Sciatic nerve (tissue), 2 donors: ENCODE measurements at regions not wholly inside any gene's neighbourhood (a gene's known extent, or its start where the extent isn't known, plus 50 kb on each side); places are given as distances from the start of the nearest gene placed in this dataset.

ENCODE experiments used
- ATAC-seq: fragments of 200-7000 bp; cut with Tn5 transposase; one replicate; pipeline ENCODE4 v1.9.1; 2020; ENCODE audit warnings: mild to moderate bottlenecking, moderate library complexity
- DNase-seq: peaks from one replicate; pipeline ENCODE4 v3.0.0-alpha.2; 2020; ENCODE audit warnings: low spot score
- intact Hi-C: fragments of 100-400 bp; cut with DNase I; formaldehyde crosslinking; loops from one replicate; pipeline ENCODE4 v1.14.2; 2022
- donor health status: DM: no; HTN: no; CAD: no.
- donor health status: DM: no; HTN: no; CAD: no.

DNA sequence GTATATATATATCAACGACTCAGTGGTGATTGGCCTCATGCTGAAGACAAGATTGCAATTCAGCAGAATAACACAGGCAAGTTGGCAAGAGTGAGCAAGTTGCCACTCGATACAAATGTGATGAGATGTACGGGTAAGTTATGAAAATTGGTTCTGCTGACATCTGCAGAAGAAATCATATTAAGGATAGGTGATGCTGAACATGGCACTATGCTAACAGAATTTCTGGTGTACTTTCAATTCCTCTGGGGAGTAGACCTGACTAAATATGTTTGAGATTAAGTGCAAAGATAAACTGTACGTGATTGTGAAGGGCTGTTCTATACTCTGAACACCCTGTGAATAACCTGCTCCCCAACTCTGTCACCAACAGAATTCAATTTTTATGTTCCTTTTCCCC lies 758.2 kb downstream of the TBC1D32 start:
- ATAC-seq (no peak), DNase-seq (no peak)
- intact Hi-C loops = no loop called here

DNA sequence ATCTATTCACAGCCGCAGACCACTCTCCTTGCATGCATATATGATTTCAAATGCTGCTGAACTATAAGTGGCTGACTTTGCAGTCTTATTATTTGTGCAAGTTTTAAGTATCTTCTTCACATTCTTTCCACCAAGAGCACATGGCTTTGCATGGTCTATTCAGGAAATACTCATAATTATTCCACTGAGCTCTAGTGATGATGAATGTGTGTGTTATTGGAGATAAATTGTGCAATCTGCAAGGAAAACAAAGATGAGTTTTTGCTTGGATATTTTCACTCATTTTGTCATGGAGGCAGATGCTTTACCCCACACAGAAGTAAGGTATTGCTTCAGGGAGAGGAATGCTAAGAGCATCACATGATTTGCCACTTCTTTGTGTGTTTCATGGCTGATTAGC lies 764.6 kb downstream of the TBC1D32 start:
- intact Hi-C loops = no loop called here
- ATAC-seq (peak; percentile 74), DNase-seq (no peak)

DNA sequence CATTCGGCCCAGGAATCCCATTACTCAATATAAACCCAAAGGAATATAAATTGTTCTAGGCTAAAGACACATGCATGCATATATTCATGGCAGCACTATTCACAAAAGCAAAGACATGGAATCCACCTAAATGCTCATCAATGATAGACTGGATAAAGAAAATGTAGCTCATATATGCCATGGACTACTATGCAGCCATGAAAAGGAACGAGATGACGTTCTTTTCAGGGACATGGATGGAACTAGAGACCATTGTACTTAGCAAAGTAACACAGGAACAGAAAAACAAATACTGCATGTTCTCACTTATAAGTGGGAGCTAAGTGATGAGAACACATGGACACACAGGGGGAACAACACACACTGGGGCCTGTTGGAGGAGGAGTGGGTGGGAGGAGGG lies 769.5 kb downstream of the TBC1D32 start:
- ATAC-seq (no peak), DNase-seq (no peak)
- intact Hi-C loops = no loop called here

DNA sequence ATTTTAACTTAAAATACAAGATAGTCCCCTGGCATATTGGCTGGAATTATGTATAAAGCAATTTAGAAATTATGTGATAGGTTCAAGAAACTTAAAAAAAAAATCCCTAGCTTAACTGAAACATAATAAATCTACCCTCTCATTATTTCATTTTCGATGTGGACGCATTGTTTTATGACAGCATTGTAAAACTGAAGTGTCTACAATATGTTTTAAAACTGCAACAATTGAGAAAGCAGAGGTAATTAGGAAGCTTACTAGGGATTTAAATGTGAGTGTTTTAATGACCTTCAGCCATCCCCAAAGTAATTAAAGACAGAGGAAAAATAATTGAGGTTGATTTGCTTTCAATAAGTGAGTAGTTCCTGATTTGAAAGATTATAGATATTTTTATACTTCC lies 776.0 kb downstream of the TBC1D32 start:
- DNase-seq = no peak
- intact Hi-C loops = no loop called here
- no peak for ATAC-seq

DNA sequence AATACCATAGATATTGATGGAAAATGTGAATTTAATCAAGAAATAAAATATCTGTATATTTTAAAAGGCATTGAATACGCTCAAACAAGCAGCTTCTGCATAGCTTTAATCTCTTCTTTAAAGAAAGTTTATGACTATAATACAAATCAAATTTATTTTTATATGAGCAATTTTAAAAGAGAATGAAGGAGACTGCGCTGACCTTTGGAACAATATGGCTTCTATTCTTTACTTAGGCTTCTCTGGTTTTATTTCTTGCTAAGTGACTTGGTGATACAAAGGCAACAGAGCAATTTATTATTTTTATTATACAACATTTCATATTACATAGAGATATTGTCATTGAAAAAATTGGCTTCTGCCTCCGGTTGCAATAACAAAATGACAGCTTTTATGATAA lies 776.7 kb downstream of the TBC1D32 start:
- no peak for ATAC-seq
- intact Hi-C loops = no loop called here
- no peak for DNase-seq

DNA sequence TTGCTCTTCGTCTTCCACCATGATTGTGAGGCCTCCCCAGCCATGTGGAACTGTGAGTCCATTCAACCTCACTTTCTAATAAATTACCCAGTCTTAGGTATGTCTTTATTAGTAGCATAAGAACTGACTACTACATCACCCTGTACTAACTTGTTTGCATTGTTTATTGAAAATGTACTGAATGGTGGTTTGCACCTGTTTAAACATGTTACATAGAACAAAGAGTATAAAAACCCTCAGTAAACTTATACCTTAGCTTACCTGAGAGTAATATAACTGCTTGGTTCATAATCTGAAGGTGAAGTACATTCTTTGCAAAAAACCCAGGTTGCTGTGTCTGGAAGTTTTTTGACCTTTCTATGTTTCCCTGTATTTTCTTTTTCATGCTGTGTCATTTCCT lies 777.8 kb downstream of the TBC1D32 start:
- ATAC-seq (no peak), DNase-seq (no peak)
- intact Hi-C loops = no loop called here

DNA sequence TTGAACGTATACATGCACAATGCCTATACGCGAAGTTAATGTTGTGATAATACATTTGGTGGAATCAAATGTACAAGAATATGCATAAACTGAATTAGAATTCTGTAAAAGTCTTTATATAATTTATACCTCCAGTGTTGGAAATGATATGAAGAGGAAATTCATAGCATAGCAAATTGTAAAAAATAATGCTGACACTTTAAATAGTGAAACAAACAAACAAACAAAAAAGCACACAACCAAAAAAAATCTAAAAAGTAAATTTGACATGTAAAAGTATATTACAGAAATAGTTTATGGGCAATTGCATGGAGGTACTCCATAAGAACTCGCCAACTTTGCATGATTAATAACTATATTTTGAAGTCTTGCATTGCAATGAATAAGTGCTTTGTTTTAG lies 780.9 kb downstream of the TBC1D32 start:
- intact Hi-C loops = no loop called here
- no peak for ATAC-seq
- no peak for DNase-seq

DNA sequence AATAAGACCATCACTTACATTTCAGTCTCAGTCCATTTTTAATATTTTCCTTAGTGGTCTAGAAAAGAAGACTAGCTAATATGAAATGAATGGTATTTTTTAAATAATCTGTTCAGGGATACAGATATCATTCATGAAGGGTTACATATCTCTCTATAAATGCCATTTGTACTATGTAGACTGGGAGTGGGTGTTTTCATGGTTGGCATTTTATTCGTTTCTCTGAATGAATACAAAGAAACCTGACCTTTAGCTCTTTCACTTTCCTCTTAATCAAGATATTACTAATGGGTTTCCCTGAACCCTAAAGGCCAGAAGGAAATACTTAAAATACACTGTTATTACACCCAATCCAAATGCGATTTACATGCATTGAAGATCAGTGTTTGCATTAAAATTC lies 788.9 kb downstream of the TBC1D32 start:
- intact Hi-C loops = no loop called here
- DNase-seq = no peak
- ATAC-seq = no peak

DNA sequence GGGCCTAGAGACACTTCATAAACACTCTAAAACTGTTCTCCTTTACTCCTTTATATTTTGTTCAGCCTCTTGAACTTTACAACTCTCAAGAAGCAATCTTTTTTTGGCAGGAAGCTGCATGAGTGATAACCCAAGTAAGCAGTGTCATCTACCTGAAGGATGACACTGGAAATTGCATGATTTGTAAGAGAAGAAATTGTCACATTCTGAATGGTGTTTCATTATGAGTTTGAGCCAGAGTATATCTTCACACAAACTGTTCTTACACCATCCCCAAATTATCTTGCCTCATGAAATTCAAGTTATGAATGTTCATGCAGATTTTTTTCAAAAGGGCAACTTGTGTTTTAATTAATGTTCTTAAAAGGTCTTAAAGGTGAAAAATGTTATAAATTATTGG lies 799.3 kb downstream of the TBC1D32 start:
- no peak for ATAC-seq
- intact Hi-C loops = no loop called here
- DNase-seq = no peak

DNA sequence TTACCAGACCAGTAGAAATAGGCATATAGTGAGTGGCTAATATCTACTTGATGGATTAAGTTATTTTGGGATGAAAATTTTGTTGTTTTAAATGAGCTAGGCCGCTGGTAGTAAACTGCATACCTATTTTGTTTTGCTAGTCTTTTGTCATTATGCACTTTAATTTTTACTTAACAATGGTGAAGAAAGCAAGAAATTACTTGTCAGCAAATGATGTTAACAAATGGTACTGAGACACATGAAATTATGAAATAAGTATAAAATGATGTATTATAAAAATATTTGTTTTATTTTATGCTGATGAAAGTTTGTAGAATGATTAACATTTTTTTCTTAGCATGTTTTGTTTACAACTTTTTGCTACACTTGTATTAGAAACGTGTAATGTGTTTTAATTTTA lies 807.7 kb downstream of the TBC1D32 start:
- DNase-seq (no peak), ATAC-seq (no peak)
- intact Hi-C loops = no loop called here

DNA sequence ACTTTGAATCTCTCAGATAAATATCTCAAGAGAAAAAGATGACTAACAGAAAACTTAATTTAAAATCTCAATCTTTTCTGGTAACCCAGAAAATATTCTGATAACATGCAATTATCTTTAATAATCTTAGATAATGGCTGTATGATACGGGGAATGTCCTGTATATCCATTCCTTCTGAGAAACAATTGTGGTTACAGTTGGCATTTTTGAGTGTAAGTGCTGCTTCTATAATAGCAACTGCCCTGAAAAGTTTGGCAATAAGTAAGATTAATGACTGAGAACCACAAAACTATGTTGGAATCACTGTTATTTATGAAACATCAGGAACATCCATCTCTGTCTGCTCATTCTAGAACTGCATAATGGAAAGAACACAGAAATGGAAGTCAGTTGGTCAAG lies 819.7 kb downstream of the TBC1D32 start:
- DNase-seq = no peak
- ATAC-seq = no peak
- intact Hi-C loops = no loop called here

DNA sequence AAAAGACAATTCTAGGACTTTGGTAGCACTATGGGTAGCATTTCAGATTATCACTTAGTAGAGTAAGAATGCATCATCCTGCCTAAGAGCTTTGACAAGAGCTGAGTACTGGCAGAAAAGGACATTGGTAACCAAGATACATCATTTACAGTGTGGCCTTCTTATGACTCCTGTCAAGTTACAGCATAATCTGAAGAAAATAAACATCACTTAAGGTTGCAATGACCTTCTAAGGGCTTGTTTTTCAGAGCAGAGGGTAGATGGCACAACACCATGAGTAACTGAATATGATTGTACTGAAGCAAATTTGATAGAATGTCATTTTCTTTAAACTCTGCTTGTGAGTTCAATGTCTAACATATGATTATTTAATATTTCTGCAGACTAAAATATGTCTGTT lies 822.6 kb downstream of the TBC1D32 start:
- ATAC-seq = no peak
- no peak for DNase-seq
- intact Hi-C loops = no loop called here

DNA sequence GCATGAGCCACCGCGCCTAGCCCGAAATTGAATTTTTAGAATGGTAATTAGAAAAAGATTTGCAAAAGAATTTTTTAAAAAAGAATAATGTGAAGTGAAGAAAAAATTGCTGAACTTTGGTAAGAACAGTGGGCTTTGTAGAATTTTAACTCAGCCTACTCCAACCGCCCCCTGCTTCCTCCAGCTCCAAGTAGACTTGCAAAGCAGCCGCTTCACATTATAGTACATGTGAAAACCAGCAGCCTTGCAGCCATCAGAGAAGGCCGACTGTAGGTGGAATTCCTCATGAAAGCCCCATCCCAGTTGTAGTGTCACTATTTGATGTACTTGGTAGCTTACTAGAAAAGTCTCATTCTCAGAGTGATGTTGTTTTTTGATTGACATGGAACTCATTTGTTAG lies 835.6 kb downstream of the TBC1D32 start:
- intact Hi-C loops = no loop called here
- no peak for DNase-seq
- no peak for ATAC-seq

DNA sequence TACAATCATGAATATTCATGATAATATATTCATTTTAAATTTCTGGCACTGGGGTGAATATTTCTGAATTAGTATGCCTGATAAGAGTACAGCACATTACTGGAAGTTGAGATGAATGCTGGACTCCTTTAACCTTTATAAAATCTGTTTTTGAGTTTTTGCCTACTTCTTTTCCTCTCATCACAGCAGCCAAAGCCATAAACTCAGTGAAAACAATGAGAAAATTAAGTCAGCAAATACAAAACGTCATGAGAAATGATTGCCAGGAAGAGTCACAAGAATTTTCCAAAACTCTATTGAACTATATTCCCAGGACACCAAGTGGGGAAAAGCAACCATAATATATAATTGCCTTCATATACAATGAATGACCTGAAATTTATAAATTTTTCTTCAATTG lies 837.6 kb downstream of the TBC1D32 start:
- ATAC-seq = no peak
- no peak for DNase-seq
- intact Hi-C loops = no loop called here

DNA sequence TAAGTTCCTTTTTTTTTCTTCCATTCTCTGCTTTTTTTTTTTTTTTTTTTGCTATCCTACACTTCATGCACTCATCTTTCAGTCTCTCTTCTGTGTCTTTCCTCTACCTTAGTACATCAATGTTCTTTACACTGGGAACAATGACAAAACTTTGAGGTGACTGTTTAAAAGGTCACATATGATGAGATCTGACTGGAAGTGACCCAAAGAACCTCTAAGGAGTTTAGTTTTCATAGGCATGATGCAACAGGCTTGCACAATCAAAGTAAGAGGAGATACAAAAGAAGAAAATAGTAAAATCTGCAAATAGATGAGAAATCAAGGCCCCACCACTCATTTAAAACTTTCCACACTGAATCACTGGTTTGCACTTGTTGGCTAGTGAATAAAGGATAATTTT lies 840.8 kb downstream of the TBC1D32 start:
- ATAC-seq (peak; percentile 60), DNase-seq (no peak)
- intact Hi-C loops = no loop called here

DNA sequence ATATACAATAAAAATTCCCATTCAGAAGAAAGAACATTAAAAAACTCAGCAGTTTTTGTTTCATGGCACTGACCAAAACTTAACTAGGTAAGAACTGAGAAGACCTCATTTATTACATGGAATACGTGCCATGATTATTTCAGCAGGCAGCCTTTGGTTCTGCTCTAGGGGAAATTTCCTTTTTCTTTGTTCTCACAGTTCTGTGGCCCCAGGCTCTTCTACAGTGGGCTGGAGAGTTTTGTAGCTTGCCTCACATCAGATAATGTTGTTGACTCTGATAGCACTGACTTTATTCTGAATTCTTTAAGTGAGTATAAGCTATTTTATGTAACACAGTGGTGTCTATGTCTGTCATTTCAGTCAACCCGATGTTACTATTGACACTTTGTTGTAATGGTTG lies 844.3 kb downstream of the TBC1D32 start:
- intact Hi-C loops = no loop called here
- DNase-seq (no peak), ATAC-seq (no peak)

DNA sequence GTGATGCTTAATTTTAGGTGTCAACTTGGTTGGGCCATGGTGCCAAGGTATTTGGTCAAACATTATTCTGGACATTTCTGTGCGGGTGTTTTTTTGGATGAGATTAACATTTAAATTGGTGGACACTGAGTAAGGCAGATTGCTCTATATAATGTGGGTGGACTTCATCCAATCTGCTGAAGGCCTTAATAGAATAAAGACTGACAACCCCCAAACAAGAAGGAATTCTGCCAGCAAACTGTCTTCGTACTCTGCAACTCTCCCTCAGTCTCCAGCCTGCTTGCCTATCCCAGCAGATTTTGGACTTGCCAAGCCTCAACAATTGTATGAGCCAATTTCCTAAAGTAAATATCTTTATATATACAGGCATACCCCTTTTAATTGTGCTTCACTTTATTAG lies 850.1 kb downstream of the TBC1D32 start:
- intact Hi-C loops = no loop called here
- DNase-seq (no peak), ATAC-seq (no peak)

DNA sequence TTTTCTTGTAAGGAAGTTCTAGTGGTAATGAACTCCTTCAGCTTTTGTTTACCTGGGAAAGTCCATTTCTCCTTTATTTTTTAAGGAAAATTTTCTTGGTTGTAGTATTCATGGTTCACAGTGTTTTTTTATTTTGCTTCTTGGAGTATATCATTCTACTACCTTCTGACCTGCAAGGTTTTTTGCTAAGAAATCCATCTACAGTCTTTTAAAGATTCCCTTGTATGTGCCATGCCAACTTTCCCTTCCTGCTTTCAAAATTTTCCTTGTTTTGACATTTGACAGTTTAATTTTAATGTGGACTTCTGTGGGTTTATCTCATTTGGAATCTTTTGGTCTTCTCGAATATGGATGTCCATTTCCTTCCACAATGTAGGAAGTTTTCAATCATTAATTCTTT lies 855.6 kb downstream of the TBC1D32 start:
- ATAC-seq = no peak
- intact Hi-C loops = no loop called here
- no peak for DNase-seq

DNA sequence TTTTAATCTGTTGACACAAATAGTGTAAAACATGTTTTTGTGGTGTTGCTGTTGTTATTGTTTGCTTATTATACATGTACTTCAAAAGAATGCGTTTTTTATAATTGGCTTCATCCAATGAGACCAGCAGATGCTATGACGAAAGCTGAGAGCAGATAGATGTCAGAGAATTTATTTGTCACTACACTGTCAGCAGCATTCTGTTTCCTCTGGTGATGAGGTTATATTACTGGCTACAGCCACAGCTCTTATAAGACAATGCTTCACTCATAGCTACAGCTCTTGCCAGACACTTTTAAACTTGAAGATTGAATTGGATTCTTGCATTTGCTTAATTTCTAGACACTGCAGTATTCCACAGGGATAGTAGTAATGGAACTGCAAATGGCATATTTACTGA lies 860.5 kb downstream of the TBC1D32 start:
- DNase-seq = no peak
- intact Hi-C loops = loop anchor here (5.0 kb wide), 1 partner anchor 637 kb away; no protein-coding TSS in a partner anchor
- no peak for ATAC-seq

DNA sequence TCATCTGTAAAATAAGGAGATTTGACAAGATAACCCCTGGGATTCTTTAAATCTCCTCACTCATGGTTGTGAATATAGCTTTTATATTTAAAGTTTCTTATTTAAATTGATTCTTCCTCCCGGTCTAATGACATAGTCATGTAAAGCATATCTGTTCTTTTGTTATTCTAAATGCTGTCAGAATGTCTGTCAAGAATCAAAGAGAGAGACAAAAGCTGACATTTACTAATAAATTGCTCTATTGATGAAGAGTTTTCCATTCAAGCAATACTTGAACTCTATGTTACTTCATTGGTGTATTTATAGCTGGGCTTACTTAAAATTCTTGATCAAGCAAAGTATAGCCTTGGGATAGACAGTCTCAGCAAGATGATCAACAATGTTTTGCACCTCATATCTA lies 865.8 kb downstream of the TBC1D32 start:
- DNase-seq (no peak), ATAC-seq (no peak)
- intact Hi-C loops = no loop called here

DNA sequence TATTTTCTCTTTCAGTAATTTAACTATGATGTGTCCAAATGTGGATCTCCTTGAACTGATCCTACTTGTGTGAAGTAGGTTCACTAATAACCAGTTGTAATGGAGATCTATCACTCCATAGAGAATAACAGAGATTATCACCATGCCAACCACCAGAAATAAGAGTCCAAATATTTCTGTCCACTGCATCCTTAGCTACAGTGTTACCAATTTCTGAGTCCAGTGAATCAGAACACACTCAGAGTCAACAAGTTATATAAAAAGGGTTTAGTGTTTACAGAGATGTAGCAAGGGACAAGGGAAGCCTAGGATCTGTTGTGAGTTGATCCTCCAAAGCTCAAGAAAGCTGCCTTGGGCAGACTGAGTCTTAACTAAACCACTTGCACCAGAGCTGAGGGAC lies 882.8 kb downstream of the TBC1D32 start:
- intact Hi-C loops = no loop called here

DNA sequence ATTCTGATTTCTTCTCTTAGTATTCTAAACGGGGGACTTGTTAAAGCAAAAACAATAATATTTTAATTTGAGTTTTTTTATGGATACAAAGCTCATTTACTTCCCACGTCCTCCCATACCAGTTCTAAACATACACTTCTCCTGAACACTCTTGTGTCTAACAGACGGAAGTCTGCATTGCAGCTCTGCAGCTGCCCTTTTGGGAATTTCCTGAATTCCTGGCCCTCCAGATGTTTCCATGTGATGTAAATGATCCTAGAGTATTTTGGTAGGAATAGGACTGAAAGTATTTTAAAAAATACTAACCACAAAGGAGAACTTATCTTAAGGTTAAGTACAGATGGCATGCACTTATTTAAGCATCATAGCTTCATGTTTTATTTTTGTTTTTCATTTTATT lies 886.7 kb downstream of the TBC1D32 start:
- DNase-seq = no peak
- ATAC-seq = peak; percentile 36
- intact Hi-C loops = no loop called here

More for the DNA sequence above, 882.8 kb downstream of the TBC1D32 start:
- peak; percentile 26 for ATAC-seq
- no peak for DNase-seq
